ES-I3 (cell line): ENCODE measurements at regions not wholly inside any gene's neighbourhood (a gene's known extent, or its start where the extent isn't known, plus 50 kb on each side); places are given as distances from the start of the nearest gene placed in this dataset.
"Not testable (repeated sequence)": the region's sequence is repeated elsewhere in the genome, so short reads cannot be mapped to it uniquely, and the experiment has no call there.

Source experiments
- H3K36me3 ChIP-seq: 2 replicates; pipeline ENCODE4 v1.6.1; 2013; ENCODE audit warnings: mild to moderate bottlenecking, low read length, control low read depth, moderate library complexity; ENCODE audit not compliant: insufficient read depth
- H3K4me1 ChIP-seq: 2 replicates; pipeline ENCODE4 v1.6.1; 2013; ENCODE audit warnings: mild to moderate bottlenecking, control low read depth, low read length; ENCODE audit not compliant: insufficient read depth
- H3K9ac ChIP-seq: 2 replicates; pipeline ENCODE4 v1.6.1; 2013; ENCODE audit warnings: low read depth, mild to moderate bottlenecking, low read length, moderate library complexity
- H3K9me3 ChIP-seq: 2 replicates; pipeline ENCODE4 v1.6.1; 2013; ENCODE audit warnings: mild to moderate bottlenecking, low read length, moderate library complexity; ENCODE audit not compliant: control insufficient read depth, insufficient read depth

- Histone ChIP-seq H3K9ac (no peak overlapping the region), H3K36me3 (no peaks in the 10 kb centered on the region), H3K4me1 (no peaks in the 10 kb centered on the region), H3K9me3 (no peaks in the 10 kb centered on the region)
Observed at GRCh38 chr20:30919514-30920188, 337.8 kb upstream of the DEFB115 start.

- H3K4me1 ChIP-seq, result no peaks in the 10 kb centered on the region
- no peak overlapping the region for H3K9ac ChIP-seq
- H3K9me3 ChIP-seq, result no peaks in the 10 kb centered on the region
Observed at GRCh38 chr20:30921286-30922071, 336.0 kb upstream of the DEFB115 start.

GRCh38 chr20:30922129-30922528 lies 335.3 kb upstream of the DEFB115 start:
- no peaks in the 10 kb centered on the region for H3K4me1 ChIP-seq
- H3K9me3 ChIP-seq, result no peaks in the 10 kb centered on the region
- H3K9ac ChIP-seq, result no peak overlapping the region
- no peaks in the 10 kb centered on the region for H3K36me3 ChIP-seq

More at GRCh38 chr20:30921286-30922071, 336.0 kb upstream of the DEFB115 start:
- no peaks in the 10 kb centered on the region for H3K36me3 ChIP-seq

- H3K4me1 ChIP-seq, result no peaks in the 10 kb centered on the region
- no peak overlapping the region for H3K9ac ChIP-seq
- no peaks in the 10 kb centered on the region; the same call in 1 of the 2 replicates for H3K9me3 ChIP-seq
- no peaks in the 10 kb centered on the region for H3K36me3 ChIP-seq
Observed at GRCh38 chr20:30937790-30938189, 319.7 kb upstream of the DEFB115 start.

- Histone ChIP-seq H3K9me3 (no peaks in the 10 kb centered on the region), H3K4me1 (no peaks in the 10 kb centered on the region)
Observed at GRCh38 chr20:30949761-30950160, 307.7 kb upstream of the DEFB115 start.

GRCh38 chr20:30951088-30951487 lies 306.4 kb upstream of the DEFB115 start:
- H3K4me1 ChIP-seq, H3K36me3 ChIP-seq, H3K9me3 ChIP-seq, H3K9ac ChIP-seq: not testable (repeated sequence)

More at GRCh38 chr20:30949761-30950160, 307.7 kb upstream of the DEFB115 start:
- H3K36me3 ChIP-seq, result no peaks in the 10 kb centered on the region
- no peak overlapping the region for H3K9ac ChIP-seq

- not testable (repeated sequence) for H3K9ac ChIP-seq, H3K9me3 ChIP-seq, H3K36me3 ChIP-seq, H3K4me1 ChIP-seq
Observed at GRCh38 chr20:30956649-30957048, 300.8 kb upstream of the DEFB115 start.

GRCh38 chr20:30959208-30959607 lies 298.3 kb upstream of the DEFB115 start:
- not testable (repeated sequence) for H3K9me3 ChIP-seq, H3K4me1 ChIP-seq, H3K9ac ChIP-seq, H3K36me3 ChIP-seq

- H3K36me3 ChIP-seq, result no peaks in the 10 kb centered on the region
- H3K9ac ChIP-seq, result no peak overlapping the region
- no peaks in the 10 kb centered on the region for H3K9me3 ChIP-seq
- H3K4me1 ChIP-seq, result no peaks in the 10 kb centered on the region
Observed at GRCh38 chr20:30963591-30963990, 293.9 kb upstream of the DEFB115 start.

GRCh38 chr20:30975859-30976258 lies 281.6 kb upstream of the DEFB115 start:
- not testable (repeated sequence) for H3K9ac ChIP-seq, H3K36me3 ChIP-seq, H3K4me1 ChIP-seq, H3K9me3 ChIP-seq

- H3K36me3 ChIP-seq, result no peaks in the 10 kb centered on the region
Observed at GRCh38 chr20:30985386-30985785, 272.1 kb upstream of the DEFB115 start.

More at GRCh38 chr20:30985386-30985785, 272.1 kb upstream of the DEFB115 start:
- Histone ChIP-seq H3K4me1 (no peaks in the 10 kb centered on the region), H3K9me3 (no peaks in the 10 kb centered on the region), H3K9ac (no peak overlapping the region)
